SK-N-MC (cell line): ENCODE measurements at regions not wholly inside any gene's neighbourhood (a gene's known extent, or its start where the extent isn't known, plus 50 kb on each side); places are given as distances from the start of the nearest gene placed in this dataset.

Source experiments
- EZH2 ChIP-seq: fragments of 200-600 bp; sonication (generic); IDR thresholded peaks from one replicate; pipeline ENCODE4 v1.6.1; 2017; ENCODE audit warnings: antibody characterized with exemption
- POLR2AphosphoS5 ChIP-seq: IDR thresholded peaks from 2 replicates; pipeline ENCODE4 v1.6.1; 2012; ENCODE audit warnings: mild to moderate bottlenecking, low read depth, low read length, borderline replicate concordance

DNA sequence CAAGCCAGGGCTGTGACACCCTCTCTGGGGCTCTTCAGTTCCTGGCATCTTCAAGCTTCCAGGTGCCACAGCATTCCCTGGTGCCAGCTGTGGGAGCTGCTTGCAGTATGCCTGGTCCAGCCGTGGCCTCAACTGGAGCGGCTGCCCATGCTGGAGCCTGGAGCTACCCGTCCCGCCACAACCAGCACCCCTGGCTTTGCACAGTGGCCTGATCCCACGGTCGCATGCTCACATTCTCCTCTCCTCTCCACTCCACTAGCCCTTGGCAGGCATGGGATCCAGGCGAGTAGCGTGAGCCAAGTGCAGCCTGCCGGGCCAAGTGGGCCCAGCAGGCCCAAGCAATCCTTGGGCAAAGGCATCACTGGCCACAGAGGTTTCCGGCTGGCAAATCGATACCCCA, 81.7 kb downstream of the PPP4R3C start:
- TF ChIP-seq POLR2AphosphoS5 (no peak), EZH2 (no peak)
